GM10266 (cell line): ENCODE measurements at regions not wholly inside any gene's neighbourhood (a gene's known extent, or its start where the extent isn't known, plus 50 kb on each side); places are given as distances from the start of the nearest gene placed in this dataset.

ENCODE experiments used
- DNase-seq: peaks from one replicate; pipeline ENCODE4 v3.0.0; 2012; ENCODE audit errors: extremely low spot score
- TF ChIP-seq, protein P1 (sequence below): IDR thresholded peaks from 2 replicates; pipeline ENCODE4 v1.5.1; 2012; ENCODE audit warnings: mild to moderate bottlenecking, low read depth; ENCODE audit not compliant: control insufficient read depth, insufficient read depth; ENCODE audit errors: missing control alignments

DNA sequence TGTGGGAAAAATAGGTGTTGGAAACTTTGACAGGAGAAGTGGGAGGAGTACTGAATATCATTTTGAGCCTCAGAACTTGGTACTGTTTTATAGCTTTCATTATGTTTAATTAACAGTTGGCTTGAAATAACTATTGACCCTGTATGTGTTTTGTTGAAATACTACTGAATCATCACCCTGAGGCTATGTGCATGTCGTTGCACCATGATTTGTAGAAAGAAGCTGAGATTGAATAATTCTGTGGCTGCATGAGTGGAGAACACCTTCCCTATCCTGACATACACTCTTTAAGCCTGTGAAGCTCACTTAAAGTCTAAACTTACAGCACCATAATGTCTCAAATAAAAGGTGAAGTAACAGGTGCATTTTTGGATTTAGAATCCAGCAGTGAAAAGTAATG is 656.5 kb downstream of the CDY2B start:
- no peak for DNase-seq
- TF ChIP-seq, protein P1, sequence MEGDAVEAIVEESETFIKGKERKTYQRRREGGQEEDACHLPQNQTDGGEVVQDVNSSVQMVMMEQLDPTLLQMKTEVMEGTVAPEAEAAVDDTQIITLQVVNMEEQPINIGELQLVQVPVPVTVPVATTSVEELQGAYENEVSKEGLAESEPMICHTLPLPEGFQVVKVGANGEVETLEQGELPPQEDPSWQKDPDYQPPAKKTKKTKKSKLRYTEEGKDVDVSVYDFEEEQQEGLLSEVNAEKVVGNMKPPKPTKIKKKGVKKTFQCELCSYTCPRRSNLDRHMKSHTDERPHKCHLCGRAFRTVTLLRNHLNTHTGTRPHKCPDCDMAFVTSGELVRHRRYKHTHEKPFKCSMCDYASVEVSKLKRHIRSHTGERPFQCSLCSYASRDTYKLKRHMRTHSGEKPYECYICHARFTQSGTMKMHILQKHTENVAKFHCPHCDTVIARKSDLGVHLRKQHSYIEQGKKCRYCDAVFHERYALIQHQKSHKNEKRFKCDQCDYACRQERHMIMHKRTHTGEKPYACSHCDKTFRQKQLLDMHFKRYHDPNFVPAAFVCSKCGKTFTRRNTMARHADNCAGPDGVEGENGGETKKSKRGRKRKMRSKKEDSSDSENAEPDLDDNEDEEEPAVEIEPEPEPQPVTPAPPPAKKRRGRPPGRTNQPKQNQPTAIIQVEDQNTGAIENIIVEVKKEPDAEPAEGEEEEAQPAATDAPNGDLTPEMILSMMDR, result no peak

DNA sequence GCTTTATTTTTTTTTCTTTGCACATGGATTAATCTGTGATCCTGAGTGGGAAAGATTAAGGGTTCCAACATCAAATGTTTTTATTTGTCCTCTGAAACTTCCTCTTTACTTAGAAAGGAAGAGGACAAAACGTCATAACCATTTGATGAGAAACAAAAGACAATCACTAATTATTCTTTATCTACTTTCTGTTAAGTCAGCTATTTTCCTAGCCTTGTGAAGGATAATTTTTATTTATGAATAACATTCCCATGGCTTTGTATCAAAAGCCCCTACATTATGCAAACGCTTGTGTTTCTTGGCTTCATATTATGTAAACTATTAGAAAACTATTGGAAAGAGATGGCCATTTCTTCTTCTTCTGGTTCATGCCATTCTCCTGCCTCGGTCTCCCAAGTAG is 677.6 kb downstream of the CDY2B start:
- no peak for DNase-seq
- TF ChIP-seq, protein P1, result no peak

DNA sequence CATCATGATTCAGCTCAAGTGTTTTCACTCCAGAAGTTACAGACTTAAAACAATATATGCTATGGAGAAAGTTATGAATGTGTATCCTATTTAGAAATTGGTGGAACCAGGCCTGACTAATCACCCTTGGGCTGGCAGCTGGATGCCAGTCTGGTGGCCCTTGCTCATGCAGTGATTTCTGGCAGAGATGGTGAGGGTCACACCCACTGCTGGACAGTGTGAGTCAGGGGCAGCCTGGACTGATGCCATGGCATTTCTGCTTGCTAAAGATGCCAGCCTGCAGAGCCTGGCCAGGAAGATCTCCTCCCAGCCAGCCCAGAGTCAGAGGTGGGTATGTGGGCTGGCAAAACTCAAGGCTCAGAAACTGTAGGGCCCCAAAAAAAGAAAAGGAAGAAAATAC is 695.7 kb downstream of the CDY2B start:
- no peak for DNase-seq
- TF ChIP-seq, protein P1, result no peak

DNA sequence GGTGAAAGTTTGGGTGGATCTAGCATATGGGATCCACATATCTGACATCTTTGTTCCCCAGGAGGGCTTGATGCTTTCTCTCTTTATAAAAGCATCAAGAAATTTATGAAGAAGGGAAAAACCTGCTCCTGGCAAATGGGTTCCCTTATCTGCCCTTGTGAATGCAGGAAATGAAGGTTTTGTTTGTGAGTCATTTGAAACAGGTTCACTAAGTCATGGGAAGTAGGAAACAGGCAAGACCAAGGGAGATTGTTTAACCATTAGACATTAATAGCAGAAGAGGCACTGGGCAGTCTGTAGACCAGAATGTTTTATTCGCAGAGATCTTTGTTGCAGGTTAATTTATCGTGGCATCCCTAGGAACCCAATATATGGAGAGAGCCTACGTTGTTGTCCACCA is 713.1 kb downstream of the CDY2B start:
- TF ChIP-seq, protein P1, result no peak
- DNase-seq, result no peak

DNA sequence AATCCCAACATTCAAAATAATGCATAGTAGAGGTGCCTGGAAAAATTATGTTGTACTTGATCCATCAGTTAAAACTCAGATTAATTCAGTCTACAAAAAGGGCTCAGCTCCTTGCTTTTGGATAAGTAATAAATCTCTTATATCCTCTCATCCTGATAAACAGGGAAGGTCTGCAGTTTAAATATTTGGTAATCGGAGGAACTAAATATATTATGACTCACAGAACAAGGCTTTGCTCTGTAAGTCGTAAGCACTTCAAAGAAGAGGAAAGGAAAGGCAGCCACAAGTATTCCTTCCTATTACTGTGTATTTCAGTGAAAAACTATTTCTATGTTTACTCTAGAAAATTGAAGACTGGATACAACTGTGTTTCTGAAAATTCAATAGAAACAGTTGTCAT is 757.9 kb downstream of the CDY2B start:
- DNase-seq, result no peak
- TF ChIP-seq, protein P1, result no peak

DNA sequence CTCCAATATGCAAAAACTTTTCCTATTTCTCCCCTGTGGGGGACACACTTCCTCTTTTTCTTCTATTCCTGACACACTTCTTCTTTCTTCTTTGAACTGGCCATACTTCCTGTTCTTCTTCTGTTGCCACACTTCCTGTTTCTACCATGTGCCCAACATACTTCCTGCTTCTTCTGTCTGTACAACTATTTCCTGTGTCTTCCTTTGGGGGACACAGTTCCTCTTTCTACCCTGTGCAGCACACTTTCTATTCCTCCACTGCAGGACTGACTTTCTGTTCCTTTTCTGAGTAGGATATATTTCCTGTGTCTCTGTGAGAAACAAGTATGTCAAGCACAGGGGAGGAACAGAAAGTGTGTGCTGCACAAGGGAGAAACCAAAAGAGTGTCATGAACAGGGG is 794.7 kb downstream of the CDY2B start:
- no peak for DNase-seq
- TF ChIP-seq, protein P1, result no peak

DNA sequence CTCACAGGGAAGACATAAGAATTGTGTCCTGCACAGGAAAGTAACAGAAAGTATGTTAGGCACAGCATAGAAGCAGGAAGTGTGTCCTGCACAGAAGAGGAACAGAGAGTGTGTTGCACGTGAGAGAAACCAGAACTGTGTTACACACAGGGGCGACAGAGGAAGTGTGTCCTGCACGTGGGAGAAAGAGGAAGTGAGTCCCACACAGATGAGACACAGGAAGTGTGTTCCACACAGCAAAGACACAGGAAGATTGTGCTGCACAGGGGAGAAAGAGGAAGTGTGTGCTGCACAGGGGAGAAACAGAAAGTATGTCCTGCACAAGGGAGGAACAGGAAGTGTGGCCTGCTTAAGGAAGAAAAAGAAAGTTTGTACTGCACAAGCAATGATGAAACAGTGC is 800.1 kb downstream of the CDY2B start:
- no peak for DNase-seq
- TF ChIP-seq, protein P1, result no peak
